ENCODE measurements at regions not wholly inside any gene's neighbourhood (a gene's known extent, or its start where the extent isn't known, plus 50 kb on each side); places are given as distances from the start of the nearest gene placed in this dataset.
"Not testable (repeated sequence)": the region's sequence is repeated elsewhere in the genome, so short reads cannot be mapped to it uniquely, and the experiment has no call there.

GRCh38 chr15:54781220-54781619 lies 415.5 kb downstream of the RSL24D1 start:
- not testable (repeated sequence) for H3K27ac ChIP-seq; DNase-seq (ENCODE audit: low read depth, low spot score)

DNA sequence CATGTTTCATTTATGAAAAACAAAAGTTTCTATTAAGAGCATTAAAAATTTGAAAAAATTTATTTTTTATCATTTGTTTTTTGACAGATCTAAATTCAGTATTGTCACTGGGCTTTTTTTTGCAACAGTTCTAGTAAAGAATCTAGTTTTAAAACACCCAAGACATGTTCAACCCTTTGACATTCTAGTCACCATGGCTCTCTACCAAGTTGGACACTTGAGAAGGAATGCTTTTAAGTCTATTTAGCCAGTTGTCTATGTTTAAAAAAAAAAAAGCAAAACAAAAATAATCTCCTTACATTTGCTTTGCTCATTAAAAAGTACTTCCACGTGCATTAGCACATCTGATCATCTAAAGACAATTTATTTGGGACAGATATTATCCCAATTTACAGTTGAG lies 417.5 kb downstream of the RSL24D1 start:
- no peak overlapping the region for H3K27ac ChIP-seq
- DNase-seq (ENCODE audit: low read depth, low spot score), result no peak

DNA sequence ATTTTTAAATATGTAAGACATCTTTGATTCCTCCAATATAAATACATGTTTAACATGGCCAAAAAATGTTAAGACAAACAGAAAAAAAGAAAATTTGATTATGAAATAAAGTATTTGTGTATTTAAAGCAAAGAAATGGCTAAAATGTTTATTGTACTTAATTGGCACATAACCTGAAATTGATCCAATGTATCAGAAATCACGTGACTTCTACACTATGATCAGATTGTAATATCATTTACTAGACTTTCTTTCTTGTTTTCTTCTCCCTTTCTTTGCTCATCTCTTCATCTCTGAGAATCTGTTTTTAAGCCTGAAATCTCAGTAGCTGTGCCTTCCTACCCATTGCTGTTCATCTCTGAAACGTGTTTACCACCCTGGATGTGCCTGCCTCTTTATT lies 420.3 kb downstream of the RSL24D1 start:
- no peak overlapping the region for H3K27ac ChIP-seq
- no peak for DNase-seq (ENCODE audit: low read depth, low spot score)

DNA sequence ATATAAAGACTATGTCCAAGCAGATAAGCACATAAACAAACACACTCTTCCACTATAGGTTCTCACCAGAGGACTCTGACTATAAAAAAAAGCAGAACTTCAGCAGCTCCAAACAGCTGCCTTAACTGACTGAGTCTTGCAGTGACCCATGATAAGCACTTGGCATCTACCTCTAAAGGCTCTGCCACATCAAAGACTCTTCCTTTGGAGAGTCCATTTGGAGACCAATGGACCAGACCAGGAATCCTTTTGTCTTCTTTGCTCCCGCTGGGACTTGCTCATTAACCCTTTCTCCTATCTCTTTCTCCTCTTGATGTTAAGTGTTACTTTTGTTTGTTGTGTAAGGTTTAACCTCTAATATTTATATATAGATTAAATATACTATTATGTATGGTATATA lies 424.1 kb downstream of the RSL24D1 start:
- DNase-seq (ENCODE audit: low read depth, low spot score), result no peak
- H3K27ac ChIP-seq, result no peak overlapping the region

DNA sequence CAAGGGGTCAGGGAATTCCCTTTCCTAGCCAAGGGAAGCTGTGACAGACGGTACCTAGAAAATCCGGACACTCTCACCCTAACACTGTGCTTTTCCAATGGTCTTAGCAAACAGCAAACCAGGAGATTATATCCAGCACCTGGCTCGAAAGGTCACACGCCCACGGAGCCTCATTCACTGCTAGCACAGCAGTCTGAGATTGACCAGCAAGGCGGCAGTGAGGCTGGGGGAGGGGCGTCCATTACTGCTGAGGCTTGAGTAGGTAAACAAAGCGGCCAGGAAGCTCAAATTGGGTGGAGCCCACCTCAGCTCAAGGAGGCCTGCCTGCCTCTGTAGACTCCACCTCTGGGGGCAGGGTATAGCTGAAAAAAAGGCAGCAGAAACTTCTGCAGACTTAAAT lies 447.3 kb downstream of the RSL24D1 start:
- H3K27ac ChIP-seq; DNase-seq (ENCODE audit: low read depth, low spot score): not testable (repeated sequence)

DNA sequence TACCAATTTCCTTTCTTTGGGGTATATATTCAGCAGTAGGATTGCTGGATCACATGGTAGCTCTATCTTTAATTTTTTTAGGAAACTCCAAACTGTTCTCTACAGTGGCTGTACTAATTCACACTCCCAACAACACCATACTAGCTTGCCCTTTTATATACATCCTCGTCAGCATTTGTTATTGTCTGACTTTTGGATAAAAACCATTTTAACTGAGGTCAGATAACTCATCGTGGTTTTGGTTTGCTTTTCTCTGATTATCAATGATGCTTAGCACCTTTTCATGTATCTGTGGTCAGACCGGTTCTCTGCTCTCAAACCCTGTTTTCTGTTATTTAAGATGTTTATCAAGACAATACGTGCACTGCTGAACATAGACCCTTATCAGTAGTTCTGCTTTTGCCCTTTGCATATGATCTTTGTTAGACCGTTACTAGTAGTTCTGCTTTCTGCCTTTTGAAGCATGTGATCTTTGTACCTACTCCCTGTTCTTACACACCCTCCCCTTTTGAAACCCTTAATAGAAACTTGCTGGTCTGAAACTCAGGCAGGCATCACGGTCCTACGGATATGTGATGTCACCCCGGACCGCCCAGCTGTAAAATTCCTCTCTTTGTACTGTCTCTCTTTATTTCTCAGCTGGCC lies 474.3 kb downstream of the RSL24D1 start:
- H3K27ac ChIP-seq, result no peak overlapping the region
- DNase-seq (ENCODE audit: low read depth, low spot score), result no peak

DNA sequence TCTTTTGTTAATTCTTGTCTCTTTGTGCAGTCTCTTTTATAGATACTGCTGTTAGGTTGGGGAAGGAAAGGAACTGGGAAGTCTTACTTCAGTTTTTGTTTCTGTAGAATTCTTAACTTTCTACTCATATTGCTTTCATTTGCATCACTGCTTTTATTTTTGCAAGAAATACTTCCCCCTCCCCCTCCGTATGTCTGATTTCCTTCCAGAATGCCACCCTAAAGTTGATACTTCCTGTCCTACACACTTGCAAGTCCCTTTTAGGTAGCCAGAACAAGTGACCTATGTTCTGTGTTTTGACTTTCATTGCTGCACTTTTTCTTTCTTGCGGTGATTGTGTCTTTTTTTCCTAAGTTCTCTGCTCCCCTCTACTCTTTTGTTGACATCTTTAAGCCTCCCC lies 477.4 kb downstream of the RSL24D1 start:
- DNase-seq (ENCODE audit: low read depth, low spot score), result no peak
- no peak overlapping the region for H3K27ac ChIP-seq

DNA sequence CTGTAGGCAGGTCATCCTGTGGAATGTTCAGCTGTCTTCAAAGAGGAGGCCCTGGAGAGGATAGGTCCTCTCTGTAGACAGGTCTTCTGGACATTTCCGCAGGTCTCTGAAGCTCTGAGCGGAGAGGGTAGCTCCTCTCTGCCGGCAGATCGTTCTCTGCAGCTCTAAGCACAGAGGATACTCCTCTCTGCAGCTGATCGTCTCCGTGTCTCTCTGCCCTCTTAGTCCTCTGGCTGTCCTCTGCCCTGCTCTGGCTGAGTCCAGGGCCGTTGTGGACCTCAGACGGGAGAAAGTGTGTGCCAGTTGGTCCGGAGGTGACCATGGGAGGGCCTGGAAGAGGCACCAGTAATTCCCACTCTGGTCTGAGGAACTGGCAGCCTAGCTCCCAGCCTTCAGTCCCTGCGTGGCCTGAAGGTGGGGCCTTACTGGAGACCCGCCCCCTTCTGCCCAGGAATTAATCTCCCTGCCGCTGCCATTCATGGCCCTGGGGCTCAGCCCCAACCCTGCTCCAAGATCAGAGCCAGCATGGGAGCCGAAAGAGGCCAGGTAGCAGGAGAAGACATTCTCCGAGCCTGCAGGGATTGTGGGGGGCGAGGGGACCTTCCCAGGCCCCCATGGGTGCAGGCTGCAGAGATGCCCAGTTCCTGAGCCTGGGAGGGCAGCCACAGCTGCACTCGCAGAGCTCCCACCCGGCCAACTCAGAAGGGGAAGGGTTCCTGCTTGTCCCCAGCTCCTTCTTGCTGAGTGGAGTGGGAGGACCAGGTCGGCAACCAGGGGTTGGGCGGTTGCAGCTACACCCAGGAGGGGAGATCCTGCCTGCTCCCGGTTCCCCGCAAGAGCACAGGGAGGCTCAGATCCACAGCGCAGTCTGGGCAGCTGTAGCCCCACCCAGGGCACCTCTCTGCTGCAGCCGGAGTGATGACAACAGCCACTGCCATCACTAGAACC lies 488.7 kb downstream of the RSL24D1 start:
- DNase-seq (ENCODE audit: low read depth, low spot score), result no peak
- no peak overlapping the region for H3K27ac ChIP-seq

- H3K27ac ChIP-seq, result no peak overlapping the region
Observed at GRCh38 chr15:54687628-54688027, 509.1 kb downstream of the RSL24D1 start.

More at GRCh38 chr15:54687628-54688027, 509.1 kb downstream of the RSL24D1 start:
- no peak for DNase-seq (ENCODE audit: low read depth, low spot score)

Data from epithelial cell of prostate (primary cell).